NCI-H2171 treated with DMSO at 0.1 percent for 48 hours (cell line): ENCODE measurements at regions not wholly inside any gene's neighbourhood (a gene's known extent, or its start where the extent isn't known, plus 50 kb on each side); places are given as distances from the start of the nearest gene placed in this dataset.
A peak's percentile ranks its signal among the peaks of the same experiment; 100 is the strongest.

Experiments used
- DNase-seq: peaks from one replicate; lab custom pipeline; 2025; lab: John Stamatoyannopoulos, UW

DNA sequence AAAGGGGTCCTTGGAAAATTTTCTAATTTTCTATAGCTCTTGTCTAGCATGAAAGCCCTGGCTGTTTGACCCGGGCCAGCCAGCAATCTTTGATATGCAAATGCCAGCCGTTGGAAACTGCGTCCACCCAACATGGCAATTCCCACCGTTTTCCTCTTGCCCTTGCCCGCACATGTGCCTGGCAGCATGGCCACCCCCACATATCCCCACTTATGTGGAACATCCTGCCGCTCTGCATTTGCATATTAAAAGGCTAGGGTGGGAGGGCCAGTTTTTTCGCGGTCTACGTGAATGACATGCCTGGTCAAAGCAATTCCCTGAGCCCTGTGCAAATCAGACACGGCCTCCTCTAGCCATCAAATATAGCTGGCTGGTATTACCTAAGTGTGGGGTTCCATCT, 110.3 kb upstream of the TDRD3 start:
- no peak for DNase-seq

DNA sequence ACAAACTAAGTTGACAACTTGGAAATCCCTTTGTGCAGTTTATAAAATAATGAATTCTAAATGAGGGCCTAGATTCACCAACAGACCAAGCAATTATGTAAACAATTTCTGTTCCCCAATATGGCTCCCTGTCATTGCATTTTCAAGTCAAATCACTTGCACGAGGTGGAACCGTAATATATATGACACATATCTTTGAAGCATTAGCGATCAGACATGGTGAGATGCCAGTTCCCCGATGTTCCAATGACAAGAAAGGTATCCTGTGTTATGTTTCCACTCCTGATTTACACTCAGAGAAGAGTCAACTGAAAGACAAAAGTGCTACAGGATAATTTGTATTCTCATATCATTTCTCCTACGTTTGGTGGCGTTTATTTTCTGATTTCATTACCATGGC, 108.5 kb upstream of the TDRD3 start:
- DNase-seq: no peak

DNA sequence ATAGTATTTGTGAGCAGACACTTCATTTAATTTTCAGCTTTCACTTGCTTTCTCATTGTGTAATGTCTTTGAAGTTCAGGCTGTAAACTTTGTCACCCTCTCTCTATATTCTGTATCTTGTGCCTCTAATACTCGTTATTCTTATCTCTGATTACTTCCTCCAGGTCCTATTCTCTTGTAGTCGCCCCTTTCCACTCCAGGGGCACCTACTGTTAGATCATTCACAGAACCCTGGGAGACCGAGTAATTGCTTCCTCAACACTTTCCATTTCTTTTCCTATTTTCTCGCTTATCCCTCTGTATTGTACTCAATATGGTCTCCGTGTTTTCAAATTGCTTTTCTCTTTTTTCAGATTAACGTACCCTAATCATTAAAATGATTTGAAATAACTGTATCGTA, 93.9 kb upstream of the TDRD3 start:
- DNase-seq: no peak

DNA sequence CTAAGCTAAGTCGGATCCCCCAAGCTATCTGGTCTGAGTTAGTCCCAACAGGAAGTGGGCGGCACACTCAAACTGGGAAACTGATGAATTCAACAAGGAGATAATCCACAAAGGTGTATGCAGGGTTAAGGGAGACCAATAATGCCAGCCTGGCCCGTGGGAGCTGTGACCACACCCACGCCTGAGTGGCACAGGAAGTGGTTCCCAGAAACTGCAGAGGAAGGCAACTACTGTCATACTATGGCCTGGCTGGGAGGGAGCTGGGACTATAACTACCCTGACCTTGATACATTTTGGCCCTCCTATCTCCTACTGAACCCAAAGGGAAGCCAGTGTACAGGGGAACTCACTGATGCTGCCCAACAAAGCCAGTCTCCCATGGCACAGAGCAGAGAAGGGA, 85.5 kb upstream of the TDRD3 start:
- DNase-seq: no peak

DNA sequence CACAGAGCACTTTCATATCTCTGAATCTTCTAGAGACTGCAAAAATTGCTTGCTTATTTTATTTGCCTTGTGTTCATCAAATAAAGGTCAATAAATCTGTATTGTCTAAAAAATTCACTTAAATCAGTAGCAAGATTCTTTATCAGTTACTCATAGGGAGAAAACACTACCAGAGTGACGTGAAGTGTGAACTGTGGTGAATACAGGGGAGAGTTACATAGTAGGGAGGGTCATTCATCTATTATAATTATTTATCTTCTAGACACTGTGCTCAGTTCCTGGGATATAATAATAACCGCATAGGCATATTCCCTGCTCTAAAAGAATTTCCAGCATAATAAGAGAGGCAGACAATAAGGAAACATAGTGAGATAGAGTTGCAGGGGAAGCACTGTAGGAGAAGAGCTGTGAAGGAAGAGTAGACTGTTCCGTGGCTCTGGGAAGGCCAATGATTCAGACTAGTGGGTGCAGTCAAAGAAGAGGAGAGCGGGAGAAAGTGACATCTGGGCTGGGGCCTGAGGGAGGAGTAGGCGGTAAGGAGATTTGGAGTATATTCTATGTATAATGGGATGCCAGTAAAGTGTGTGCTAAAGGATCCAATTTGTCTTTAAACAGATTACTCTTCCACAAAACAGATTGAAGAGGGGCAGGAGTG, 84.0 kb upstream of the TDRD3 start:
- no peak for DNase-seq

DNA sequence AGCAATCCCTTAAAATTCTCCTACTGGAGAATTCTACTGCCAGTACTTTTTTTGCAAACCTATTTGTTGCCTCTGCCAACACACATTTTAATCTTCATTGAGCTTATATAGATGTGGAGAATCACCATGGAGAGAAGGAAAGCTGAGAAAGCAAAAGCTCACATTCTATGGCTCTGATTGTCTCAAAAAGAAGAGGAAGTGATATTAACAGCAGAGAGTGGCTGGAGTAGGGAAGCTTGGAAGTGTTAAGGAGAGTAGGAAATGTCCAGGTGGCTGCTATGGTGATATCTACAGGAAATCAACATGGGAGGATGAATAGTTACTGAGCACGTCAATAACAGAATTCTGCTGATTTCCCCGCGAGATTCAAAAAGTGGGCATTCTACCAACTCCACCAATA, 78.8 kb upstream of the TDRD3 start:
- no peak for DNase-seq

DNA sequence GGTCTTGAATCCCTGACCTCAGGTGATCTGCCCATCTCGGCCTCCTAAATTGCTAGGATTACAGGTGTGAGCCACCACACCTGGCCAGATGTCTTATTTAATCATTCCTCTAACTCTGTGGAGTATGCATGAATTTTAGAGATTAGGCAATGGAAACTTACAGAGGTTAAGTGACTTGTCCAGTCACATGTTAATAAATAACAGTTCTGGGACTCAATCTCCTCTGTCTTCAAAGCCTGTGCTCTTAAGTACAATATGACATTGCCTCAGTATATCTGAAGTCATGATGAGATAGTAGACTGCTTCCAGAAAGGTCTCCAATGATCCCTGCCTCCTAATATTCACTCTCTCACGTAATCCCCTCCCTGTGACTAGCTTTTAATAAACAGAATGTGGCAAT, 72.9 kb upstream of the TDRD3 start:
- no peak for DNase-seq

DNA sequence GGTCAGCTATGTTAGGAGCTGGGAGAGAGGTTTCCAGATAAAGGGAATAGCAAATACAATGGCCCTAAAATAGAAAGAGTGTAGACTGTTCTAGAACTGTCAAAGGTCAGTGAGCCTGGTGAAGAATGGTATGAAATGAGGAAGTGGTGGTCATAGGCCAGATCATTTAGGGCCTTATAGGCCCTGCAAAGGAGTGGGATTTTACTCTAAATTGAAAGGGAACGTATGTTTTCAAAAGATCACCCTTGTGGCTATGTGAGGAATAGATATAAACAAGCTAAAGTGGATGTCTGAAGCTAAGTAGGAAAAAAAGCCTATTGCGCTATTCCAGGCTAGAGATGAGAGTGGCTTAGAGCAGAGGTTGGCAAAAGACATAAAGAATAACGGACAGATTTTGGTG, 70.7 kb upstream of the TDRD3 start:
- no peak for DNase-seq

DNA sequence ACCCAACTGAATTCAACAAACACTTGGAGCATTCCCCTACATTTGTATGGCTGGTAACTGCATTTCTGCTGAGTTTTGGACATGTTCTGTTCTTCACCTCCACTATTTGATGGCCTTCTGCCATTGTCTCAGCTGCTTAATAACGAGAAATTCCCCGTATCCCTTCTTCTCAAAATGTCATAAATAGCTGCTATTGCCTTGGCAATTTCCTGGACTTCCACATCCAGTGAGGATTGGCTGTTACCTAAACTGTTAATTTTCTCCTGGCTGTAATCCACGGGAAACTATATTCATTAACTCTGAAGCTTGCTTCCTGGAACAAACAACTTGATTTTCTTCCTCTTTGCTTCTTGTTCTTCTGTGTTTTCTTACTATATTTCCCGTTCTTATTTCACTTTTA, 69.5 kb upstream of the TDRD3 start:
- DNase-seq: no peak

DNA sequence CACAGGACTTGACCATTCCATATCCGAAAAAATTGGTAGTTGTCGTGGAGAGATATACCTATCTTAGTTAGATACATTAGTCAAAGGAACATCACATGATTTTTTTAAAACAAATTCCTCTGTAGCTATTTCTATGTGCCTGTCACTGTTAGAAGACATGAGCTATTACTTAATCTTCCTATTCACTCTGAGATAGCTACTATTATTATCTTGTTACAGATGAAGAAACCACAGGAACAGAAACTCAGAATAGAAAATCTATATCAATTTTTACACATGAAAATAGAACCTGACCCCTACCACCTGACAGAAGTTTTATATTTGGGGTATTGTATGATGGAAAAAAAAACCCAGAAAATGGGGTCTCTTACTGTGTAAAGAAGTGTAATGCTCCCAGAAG, 68.9 kb upstream of the TDRD3 start:
- DNase-seq: no peak

DNA sequence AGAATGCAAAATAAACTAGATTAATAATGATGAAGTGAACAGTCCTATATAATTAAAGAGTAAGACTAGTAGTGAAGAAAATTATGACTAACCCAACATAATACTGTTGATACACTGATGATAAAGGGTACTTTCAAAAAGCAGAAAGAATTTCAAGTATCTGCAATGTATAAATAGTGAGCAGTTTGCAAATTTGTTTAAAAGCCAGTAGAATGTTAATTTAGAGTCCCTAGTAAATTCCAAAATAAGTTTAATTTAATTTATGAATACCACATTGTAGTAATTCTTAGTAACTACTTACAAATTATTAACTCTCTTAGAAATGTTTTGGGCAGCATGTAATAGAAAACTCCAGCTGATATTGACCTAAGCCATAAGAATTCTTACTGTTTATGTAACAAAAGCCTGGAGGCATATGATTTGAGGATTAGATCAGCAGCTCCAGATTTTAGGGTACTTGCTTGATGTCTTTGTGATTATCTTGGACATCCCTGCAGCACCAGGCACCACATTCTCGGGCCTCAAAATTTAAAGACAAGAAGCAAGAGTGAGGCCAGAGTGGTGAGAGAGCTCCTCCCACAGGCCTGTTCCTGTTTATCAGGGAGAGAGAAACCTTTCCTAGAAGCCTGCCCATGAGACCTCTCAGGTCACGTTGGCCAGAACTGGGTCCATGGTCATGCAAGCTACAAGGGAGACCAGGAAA, 67.6 kb upstream of the TDRD3 start:
- peak; percentile 39 for DNase-seq

DNA sequence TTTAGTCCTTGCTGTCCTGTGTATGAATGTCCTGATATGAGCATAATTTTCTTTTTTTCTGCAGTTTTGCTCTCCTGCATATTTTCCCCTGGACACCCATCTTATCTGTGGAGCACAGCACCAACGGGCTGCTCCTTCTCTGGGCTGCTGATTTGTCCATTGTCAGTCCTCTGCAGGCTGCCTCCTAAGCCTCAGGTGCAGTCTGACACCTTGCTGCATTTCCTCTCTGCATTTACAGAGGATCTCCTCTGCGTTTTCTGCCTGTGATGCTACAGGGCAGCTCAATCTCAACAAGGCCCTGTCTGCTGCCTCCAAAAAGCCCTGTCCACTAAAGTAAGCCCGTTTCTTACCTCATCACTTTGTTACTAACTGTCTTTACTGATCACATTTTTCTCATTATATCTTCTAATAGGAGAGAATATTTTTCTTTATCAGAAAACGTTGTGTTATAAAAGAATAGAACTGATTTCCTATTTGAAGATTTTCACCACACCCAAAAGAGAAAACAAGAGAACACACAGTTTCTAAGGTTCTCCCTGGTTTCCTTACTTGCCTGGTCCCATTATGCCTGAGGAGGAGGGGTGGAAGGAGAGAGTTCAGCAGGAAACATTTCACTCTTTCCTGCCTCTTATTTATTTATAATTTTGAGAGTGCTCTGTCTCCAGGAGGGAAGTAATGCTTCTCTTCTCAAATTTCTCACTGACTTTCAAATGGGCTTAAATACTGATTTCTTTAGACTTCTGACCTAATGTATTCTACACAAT, 65.6 kb upstream of the TDRD3 start:
- no peak for DNase-seq

DNA sequence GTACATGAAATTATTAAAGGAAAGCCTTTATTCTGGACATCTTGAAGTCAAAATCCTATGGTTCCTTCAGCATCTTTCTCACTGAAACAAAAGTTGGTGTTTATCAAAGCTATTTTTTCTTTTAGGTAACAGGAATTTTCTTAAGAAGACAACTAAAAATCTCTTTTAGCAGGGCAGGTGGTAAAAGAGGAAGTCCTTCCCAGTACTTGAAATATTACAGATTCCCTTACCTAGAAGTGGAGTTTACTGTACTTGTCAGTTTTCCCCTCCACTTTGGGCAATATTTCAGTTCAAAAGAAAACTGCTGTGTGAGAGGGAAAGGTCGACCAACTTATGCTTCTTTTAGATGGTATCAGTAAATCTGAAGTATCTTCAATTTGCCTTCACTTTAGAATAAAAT, 64.3 kb upstream of the TDRD3 start:
- no peak for DNase-seq

DNA sequence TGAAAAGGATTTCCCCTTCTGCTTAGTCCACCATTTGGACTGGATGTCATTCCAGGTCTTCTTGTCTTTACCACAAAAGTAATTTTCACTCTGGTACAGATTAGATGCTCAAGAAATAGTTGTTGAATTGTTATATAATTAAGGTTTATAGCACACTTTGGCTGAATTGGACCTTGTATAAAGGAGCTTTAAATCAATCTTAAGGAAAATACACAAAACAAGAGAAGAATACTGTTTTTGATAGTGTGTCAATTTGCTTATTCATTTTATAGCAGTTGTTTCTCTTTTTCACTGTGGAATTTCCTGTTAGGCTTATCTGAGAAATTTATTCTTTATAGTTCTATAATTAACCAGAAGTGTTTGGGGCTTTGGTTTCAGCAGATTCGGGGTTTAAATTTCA, 62.7 kb upstream of the TDRD3 start:
- DNase-seq: no peak

DNA sequence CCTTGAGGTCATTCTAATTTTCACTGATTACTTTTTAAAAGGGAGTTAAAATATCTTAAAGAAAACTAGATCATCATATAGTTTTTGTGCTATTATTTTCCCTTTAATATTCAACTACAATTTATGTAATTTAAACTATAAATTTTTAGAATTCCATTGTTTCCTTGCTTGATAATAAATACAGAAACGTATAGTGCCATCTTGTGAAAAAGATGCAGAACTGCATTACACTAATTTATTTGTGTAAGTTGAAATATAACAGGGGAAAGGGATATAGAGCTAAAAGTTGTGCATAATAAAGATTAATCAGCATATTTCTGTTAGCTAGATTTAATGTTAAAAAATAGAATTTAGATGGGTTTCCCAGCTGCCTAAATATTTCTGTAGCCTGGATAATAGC, 61.5 kb upstream of the TDRD3 start:
- peak; percentile 44 for DNase-seq

DNA sequence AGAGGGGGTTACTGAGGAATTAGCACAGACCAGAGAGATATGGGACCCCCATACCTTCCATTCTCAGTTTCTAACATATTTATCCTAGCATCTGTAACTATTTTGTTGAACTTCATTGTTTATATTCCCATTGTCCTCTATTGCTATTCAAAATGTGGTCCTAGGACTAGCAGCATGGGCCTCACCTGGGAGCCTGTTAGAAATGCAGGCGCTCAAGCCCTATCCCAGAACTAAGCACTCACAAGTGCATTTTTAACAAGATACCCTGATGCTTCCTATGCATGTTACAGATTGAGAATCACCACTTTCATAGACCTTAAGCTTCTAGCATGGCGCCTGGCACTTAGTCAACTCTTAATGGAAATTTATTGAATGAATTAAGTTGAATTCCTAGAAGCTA, 58.3 kb upstream of the TDRD3 start:
- DNase-seq: no peak

DNA sequence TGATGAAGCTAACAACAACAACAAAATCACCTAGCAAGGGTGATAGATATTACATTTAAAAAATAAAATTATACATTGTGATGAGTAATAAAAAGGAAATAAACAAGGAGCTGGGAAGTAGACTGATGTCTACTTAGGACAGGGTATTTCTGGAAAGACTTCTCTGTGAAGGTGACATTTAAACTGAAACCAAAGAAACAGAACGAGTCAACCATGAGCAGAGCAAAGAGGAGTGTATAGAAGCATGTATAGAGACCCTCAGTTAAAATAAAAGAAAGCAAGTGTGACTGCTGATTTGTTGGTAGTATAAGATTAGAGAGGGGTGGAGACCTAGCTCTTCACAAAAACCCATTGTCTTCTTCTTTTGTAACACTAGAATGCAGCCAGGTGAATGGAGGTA, 53.0 kb upstream of the TDRD3 start:
- DNase-seq: no peak

DNA sequence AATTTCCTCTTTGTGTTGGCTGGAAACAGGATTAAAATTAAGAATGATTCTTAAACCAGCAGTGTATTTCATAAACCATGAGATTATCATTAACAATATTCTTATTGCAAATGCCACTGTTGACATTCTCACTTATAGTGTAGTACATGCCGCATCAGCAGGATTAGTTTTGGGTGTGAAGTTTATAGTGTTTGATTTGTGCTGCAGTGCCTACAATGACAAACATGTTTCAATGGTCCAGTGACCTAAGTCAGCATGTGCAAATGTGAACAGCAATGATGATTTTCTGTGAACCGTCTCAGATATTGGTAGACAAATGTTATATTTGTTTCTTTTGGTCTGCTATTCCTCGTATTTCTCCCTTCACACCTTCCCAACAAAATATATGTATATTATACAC, 49.8 kb upstream of the TDRD3 start:
- DNase-seq: no peak
